ENCODE measurements at regions not wholly inside any gene's neighbourhood (a gene's known extent, or its start where the extent isn't known, plus 50 kb on each side); places are given as distances from the start of the nearest gene placed in this dataset.

DNA sequence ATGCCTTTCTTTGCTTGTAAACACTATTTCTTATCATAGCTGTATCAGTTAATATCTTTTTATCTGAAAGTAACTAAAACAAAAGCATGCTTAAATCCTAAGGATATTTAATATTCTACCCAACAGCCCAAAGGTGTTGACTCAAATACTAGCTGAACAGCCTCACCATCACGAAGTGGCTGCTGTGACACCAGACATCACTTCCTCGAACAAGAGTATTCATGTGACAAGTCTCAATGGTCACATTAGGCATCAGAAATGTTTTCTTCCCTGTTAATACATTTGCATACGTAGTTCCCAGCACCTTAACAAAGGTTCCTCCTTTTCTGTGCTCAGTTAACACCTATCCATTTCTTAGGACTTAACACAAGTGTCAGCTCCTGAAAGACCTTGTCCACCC, 193.8 kb upstream of the DYNLRB2 start:
- H3K4me1 Mint-ChIP-seq: peaks cover 0 to 9% of the 10 kb centered on the region in 2 experiments; a peak in 3 of 4 replicates
- Histone ChIP-seq H4K20me1 (ENCODE audit: control insufficient read depth, insufficient read depth, insufficient read length) (no peaks in the 10 kb centered on the region), H3K4ac (ENCODE audit: low read depth, low read length) (no peak overlapping the region), H3K4me2 (ENCODE audit: insufficient read depth, insufficient read length, low read length) (no peak overlapping the region), H3K56ac (ENCODE audit: insufficient read length, low read depth, low read length) (no peak overlapping the region), H2BK120ac (ENCODE audit: low read depth, low read length, poor library complexity, severe bottlenecking) (no peak overlapping the region), H3K14ac (ENCODE audit: insufficient read depth, low read length) (no peak overlapping the region), H2AK5ac (ENCODE audit: insufficient read length, low read length) (no peak overlapping the region), H4K5ac (ENCODE audit: insufficient read length, low read depth, low read length) (no peak overlapping the region), H2BK5ac (ENCODE audit: insufficient read length, low read length) (no peak overlapping the region), H3K23me2 (ENCODE audit: insufficient read length, low read depth, low read length, poor library complexity, severe bottlenecking) (no peaks in the 10 kb centered on the region), H3K79me1 (ENCODE audit: insufficient read depth, low read depth, low read length, poor library complexity, severe bottlenecking) (no peaks in the 10 kb centered on the region), H3K18ac (ENCODE audit: insufficient read length, low read depth, low read length) (no peak overlapping the region), H3K9ac (ENCODE audit: extremely low read depth, insufficient read length, low read length) (no peak overlapping the region), H3T11ph (ENCODE audit: low read length) (no peak overlapping the region), H4K91ac (ENCODE audit: insufficient read length, low read depth, low read length) (no peak overlapping the region), H3K4me1 (ENCODE audit: insufficient read depth, low read length) (no peaks in the 10 kb centered on the region), H3K9me3 (ENCODE audit: control insufficient read depth, low read depth, low read length) (no peaks in the 10 kb centered on the region), H3K27ac (ENCODE audit: insufficient read length, low read depth, low read length) (no peak overlapping the region), H3K27me3 (ENCODE audit: insufficient read depth, low read length) (no peaks in the 10 kb centered on the region), H3K23ac (ENCODE audit: insufficient read length, low read depth, low read length) (no peak overlapping the region), H2AFZ (ENCODE audit: low read length) (no peak overlapping the region), H3K79me2 (ENCODE audit: insufficient read depth, low read length) (no peaks in the 10 kb centered on the region), H4K8ac (replicated peaks; ENCODE audit: insufficient read length, low read depth, low read length) (no peak overlapping the region), H2BK20ac (ENCODE audit: low read depth, low read length, poor library complexity, severe bottlenecking) (no peak overlapping the region), H2BK15ac (ENCODE audit: low read depth, low read length) (no peak overlapping the region), H2BK12ac (ENCODE audit: insufficient read length, low read depth, low read length) (no peak overlapping the region)
- H3K4me3 Mint-ChIP-seq: no peak overlapping the region
- H3K27ac Mint-ChIP-seq: no peak overlapping the region
- no peak for DNase-seq
- no peaks in the 10 kb centered on the region; the same call in 1 of the 2 replicates for H3K27me3 Mint-ChIP-seq (ENCODE audit: low read depth)
- TF ChIP-seq, protein P1, sequence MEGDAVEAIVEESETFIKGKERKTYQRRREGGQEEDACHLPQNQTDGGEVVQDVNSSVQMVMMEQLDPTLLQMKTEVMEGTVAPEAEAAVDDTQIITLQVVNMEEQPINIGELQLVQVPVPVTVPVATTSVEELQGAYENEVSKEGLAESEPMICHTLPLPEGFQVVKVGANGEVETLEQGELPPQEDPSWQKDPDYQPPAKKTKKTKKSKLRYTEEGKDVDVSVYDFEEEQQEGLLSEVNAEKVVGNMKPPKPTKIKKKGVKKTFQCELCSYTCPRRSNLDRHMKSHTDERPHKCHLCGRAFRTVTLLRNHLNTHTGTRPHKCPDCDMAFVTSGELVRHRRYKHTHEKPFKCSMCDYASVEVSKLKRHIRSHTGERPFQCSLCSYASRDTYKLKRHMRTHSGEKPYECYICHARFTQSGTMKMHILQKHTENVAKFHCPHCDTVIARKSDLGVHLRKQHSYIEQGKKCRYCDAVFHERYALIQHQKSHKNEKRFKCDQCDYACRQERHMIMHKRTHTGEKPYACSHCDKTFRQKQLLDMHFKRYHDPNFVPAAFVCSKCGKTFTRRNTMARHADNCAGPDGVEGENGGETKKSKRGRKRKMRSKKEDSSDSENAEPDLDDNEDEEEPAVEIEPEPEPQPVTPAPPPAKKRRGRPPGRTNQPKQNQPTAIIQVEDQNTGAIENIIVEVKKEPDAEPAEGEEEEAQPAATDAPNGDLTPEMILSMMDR (conservative IDR thresholded peaks at IDR 0.05): no peak
- WGBS (ENCODE audit: extremely low coverage, insufficient read length, low lambda C conversion rate): no CpG with 5 or more reads among the region's 3 CpGs
- H3K36me3 Mint-ChIP-seq (ENCODE audit: insufficient read depth in 1 of 3, low read depth in 3 of 3): no peaks in the 10 kb centered on the region
- H3K9me3 Mint-ChIP-seq: no peaks in the 10 kb centered on the region; a peak in 1 of 5 replicates

Measured in H9 (cell line).